CD4-positive, CD25-positive, alpha-beta regulatory T cell (primary cell): ENCODE measurements at regions not wholly inside any gene's neighbourhood (a gene's known extent, or its start where the extent isn't known, plus 50 kb on each side); places are given as distances from the start of the nearest gene placed in this dataset.

Experiments used
- ATAC-seq, 2 donors: fragments of 150-1000 bp; cut with Tn5 transposase; one replicate each; pipeline ENCODE4 v1.10.0; 2021; ENCODE audit warnings: low read depth in 2 of 2, moderate number of reproducible peaks in 2 of 2, moderate library complexity in 1 of 2
- DNase-seq, 3 donors: peaks; one replicate each; pipeline versions ENCODE4 v3.0.0 to v3.0.0-alpha.2; 2012 to 2022; ENCODE audit warnings: mixed read lengths in 1 of 3
- H3K27ac ChIP-seq: one replicate; pipeline ENCODE4 v1.7.0; 2013; ENCODE audit warnings: mild to moderate bottlenecking, low read length; ENCODE audit not compliant: insufficient read depth, poor library complexity, severe bottlenecking
- H3K27me3 ChIP-seq: one replicate; pipeline ENCODE4 v1.7.0; 2013; ENCODE audit warnings: low read length; ENCODE audit not compliant: control insufficient read depth, insufficient read depth
- H3K36me3 ChIP-seq: one replicate; pipeline ENCODE4 v1.7.0; 2013; ENCODE audit warnings: mild to moderate bottlenecking, low read length, moderate library complexity; ENCODE audit not compliant: control insufficient read depth, insufficient read depth
- H3K4me1 ChIP-seq: 2 replicates; pipeline ENCODE4 v1.7.0; 2013; ENCODE audit warnings: mild to moderate bottlenecking, low read length; ENCODE audit not compliant: insufficient read depth, control insufficient read depth, poor library complexity, severe bottlenecking
- H3K4me3 ChIP-seq: one replicate; pipeline ENCODE4 v1.7.0; 2013; ENCODE audit warnings: low read depth, mild to moderate bottlenecking, low read length, moderate library complexity
- H3K9me3 ChIP-seq, 2 experiments: 1 replicate in 1 of 2; 2 replicates in 1 of 2; pipeline ENCODE4 v1.7.0; 2013; ENCODE audit warnings: low read length in 2 of 2, mild to moderate bottlenecking in 1 of 2, moderate library complexity in 1 of 2; ENCODE audit not compliant: control insufficient read depth in 2 of 2
- H3K27ac Mint-ChIP-seq, 3 donors: one replicate each; pipeline ENCODE4 v1.8.0; 2020 to 2022; ENCODE audit warnings: mild to moderate bottlenecking in 3 of 3, mixed read lengths in 3 of 3, moderate library complexity in 2 of 3
- H3K27me3 Mint-ChIP-seq: one replicate; pipeline ENCODE4 v1.8.0; 2022; ENCODE audit warnings: mild to moderate bottlenecking, mixed read lengths
- H3K36me3 Mint-ChIP-seq: one replicate; pipeline ENCODE4 v1.8.0; 2020; ENCODE audit warnings: mixed read lengths
- H3K4me1 Mint-ChIP-seq, 4 donors: one replicate each; pipeline ENCODE4 v1.8.0; 2020 to 2022; ENCODE audit warnings: mixed read lengths in 4 of 4, mild to moderate bottlenecking in 1 of 4
- H3K4me3 Mint-ChIP-seq, 4 donors: one replicate each; pipeline ENCODE4 v1.8.0; 2020 to 2022; ENCODE audit warnings: mild to moderate bottlenecking in 4 of 4, mixed read lengths in 4 of 4, moderate library complexity in 3 of 4
- H3K9me3 Mint-ChIP-seq, 7 donors: one replicate each; pipeline ENCODE4 v1.8.0; 2020 to 2022; ENCODE audit warnings: mixed read lengths in 7 of 7, mild to moderate bottlenecking in 3 of 7, moderate library complexity in 2 of 7

GRCh38 chr4:125986307-125986706 is 671.6 kb downstream of the FAT4 start:
- no peaks in the 10 kb centered on the region for H3K27me3 Mint-ChIP-seq
- Histone ChIP-seq H3K27ac (no peak overlapping the region), H3K4me1 (no peaks in the 10 kb centered on the region), H3K9me3 (no peaks in the 10 kb centered on the region), H3K4me3 (no peak overlapping the region), H3K36me3 (no peaks in the 10 kb centered on the region), H3K27me3 (no peaks in the 10 kb centered on the region)
- DNase-seq (no peak), ATAC-seq (no peak)
- H3K27ac Mint-ChIP-seq = no peak overlapping the region
- H3K4me1 Mint-ChIP-seq = no peaks in the 10 kb centered on the region
- no peak overlapping the region for H3K4me3 Mint-ChIP-seq
- H3K9me3 Mint-ChIP-seq = peaks cover 0 to 11% (median 5%) of the 10 kb centered on the region in 7 donors
- H3K36me3 Mint-ChIP-seq = no peaks in the 10 kb centered on the region

DNA sequence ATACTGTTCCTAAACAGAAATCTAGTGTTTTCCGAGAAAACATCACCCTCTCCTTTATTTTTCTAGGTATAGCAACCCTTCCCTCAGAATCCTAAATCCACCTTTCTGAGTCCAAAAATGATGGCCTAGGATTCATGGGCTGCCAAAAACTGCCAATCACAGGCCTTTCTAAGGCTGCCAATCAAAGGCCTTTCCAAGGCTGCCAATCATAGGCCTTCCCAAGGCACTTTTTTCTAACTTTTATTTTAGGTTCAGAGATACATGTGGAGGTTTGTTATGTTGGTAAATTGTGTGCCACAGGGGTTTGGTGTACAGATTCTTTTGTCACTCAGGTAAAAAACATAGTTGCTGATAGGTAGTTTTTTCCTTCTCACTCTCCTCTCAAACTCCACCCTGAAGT is 673.7 kb downstream of the FAT4 start:
- Mint-ChIP-seq H3K4me3 (no peak overlapping the region), H3K36me3 (no peaks in the 10 kb centered on the region)

DNA sequence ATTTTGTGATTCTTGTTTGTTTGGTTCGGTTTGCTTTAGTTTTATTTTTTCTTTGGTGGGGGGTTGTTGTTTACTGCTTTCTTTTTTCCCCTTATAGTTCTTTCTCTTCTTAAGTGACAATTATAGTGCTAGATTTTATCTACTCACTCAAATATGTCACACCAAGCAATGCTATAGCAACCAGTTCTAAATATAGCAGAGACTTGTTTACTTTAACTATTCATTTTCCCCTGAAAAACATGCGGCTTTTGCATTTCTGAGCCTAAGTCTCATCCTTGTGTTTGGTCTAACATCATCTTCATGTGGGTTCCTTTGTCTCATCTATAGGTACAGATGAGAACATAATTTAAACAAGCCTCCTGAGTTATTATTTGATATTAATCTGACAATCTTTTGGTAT is 676.6 kb downstream of the FAT4 start:
- no peak overlapping the region for H3K27ac ChIP-seq
- Mint-ChIP-seq H3K9me3 (peaks cover 0 to 10% (median 5%) of the 10 kb centered on the region in 7 donors), H3K27me3 (no peaks in the 10 kb centered on the region), H3K36me3 (no peaks in the 10 kb centered on the region), H3K4me1 (no peaks in the 10 kb centered on the region), H3K4me3 (no peak overlapping the region), H3K27ac (no peak overlapping the region)
- ATAC-seq = no peak
- DNase-seq = no peak
- H3K36me3 ChIP-seq = no peaks in the 10 kb centered on the region
- H3K4me1 ChIP-seq = no peaks in the 10 kb centered on the region
- no peaks in the 10 kb centered on the region for H3K27me3 ChIP-seq
- no peak overlapping the region for H3K4me3 ChIP-seq
- no peaks in the 10 kb centered on the region for H3K9me3 ChIP-seq

More for the DNA sequence above, 673.7 kb downstream of the FAT4 start:
- no peak overlapping the region for H3K27ac ChIP-seq
- H3K4me3 ChIP-seq = no peak overlapping the region
- no peaks in the 10 kb centered on the region for H3K9me3 ChIP-seq
- DNase-seq (no peak), ATAC-seq (no peak)
- no peaks in the 10 kb centered on the region for H3K27me3 ChIP-seq
- H3K4me1 ChIP-seq = no peaks in the 10 kb centered on the region
- Mint-ChIP-seq H3K4me1 (no peaks in the 10 kb centered on the region), H3K27me3 (no peaks in the 10 kb centered on the region), H3K27ac (no peak overlapping the region), H3K9me3 (peaks cover 0 to 11% (median 6%) of the 10 kb centered on the region in 7 donors)
- no peaks in the 10 kb centered on the region for H3K36me3 ChIP-seq

DNA sequence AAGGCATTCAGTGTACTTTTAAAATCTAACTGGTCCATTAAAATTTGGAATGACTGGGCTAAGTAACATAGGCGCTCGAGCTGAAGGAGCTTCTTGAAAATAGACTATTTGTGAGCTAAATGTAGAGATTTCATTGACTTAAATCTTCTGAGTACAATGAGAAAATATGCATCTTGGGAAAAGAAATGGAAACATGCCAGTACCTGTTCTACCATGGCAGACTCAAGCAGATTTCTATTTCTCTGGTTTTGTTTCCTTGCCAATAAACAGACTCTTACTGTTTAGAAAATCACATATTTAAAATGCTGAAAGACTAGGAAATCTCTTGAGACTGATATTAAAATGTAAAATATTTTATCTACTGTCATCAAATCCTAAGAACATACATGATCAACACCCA is 678.1 kb downstream of the FAT4 start:
- H3K9me3 ChIP-seq = no peaks in the 10 kb centered on the region
- Mint-ChIP-seq H3K9me3 (peaks cover 0 to 8% (median 4%) of the 10 kb centered on the region in 7 donors), H3K4me3 (no peak overlapping the region), H3K4me1 (no peaks in the 10 kb centered on the region), H3K27me3 (no peaks in the 10 kb centered on the region), H3K36me3 (no peaks in the 10 kb centered on the region), H3K27ac (no peak overlapping the region)
- DNase-seq (no peak), ATAC-seq (no peak)
- no peak overlapping the region for H3K27ac ChIP-seq
- no peaks in the 10 kb centered on the region for H3K27me3 ChIP-seq
- no peaks in the 10 kb centered on the region for H3K36me3 ChIP-seq
- H3K4me1 ChIP-seq = no peaks in the 10 kb centered on the region
- H3K4me3 ChIP-seq = no peak overlapping the region

GRCh38 chr4:125994024-125994423 is 679.3 kb downstream of the FAT4 start:
- H3K4me1 ChIP-seq = no peaks in the 10 kb centered on the region
- no peaks in the 10 kb centered on the region for H3K27me3 Mint-ChIP-seq

DNA sequence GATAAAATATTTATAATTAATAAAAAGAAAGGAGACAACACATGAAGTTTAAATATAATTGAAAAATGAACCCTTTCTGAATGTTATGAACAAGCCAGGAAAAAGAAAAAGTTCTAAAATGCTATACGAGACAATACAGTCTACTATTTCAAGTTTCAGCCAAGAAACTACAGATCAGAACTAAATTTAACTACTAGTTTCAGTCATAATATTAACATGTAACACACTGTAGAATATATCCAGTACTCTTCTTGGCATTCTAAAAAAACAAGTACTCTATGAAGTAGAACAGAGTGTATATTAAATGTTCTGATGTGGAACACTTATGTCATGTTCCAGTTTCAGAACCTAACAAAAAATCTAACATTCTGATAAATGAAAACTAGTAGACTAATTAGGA is 679.7 kb downstream of the FAT4 start:
- H3K4me3 ChIP-seq = no peak overlapping the region
- Mint-ChIP-seq H3K4me1 (no peaks in the 10 kb centered on the region), H3K27ac (no peak overlapping the region), H3K9me3 (peaks cover 0 to 14% (median 1%) of the 10 kb centered on the region in 7 donors), H3K27me3 (no peaks in the 10 kb centered on the region), H3K36me3 (no peaks in the 10 kb centered on the region), H3K4me3 (no peak overlapping the region)
- H3K27me3 ChIP-seq = no peaks in the 10 kb centered on the region
- no peak for ATAC-seq
- H3K36me3 ChIP-seq = no peaks in the 10 kb centered on the region
- no peak for DNase-seq
- H3K27ac ChIP-seq = no peak overlapping the region
- no peaks in the 10 kb centered on the region for H3K9me3 ChIP-seq
- no peaks in the 10 kb centered on the region for H3K4me1 ChIP-seq

More at GRCh38 chr4:125994024-125994423, 679.3 kb downstream of the FAT4 start:
- H3K36me3 Mint-ChIP-seq = no peaks in the 10 kb centered on the region
- H3K4me3 ChIP-seq = no peak overlapping the region
- DNase-seq (no peak), ATAC-seq (no peak)
- H3K9me3 ChIP-seq = no peaks in the 10 kb centered on the region
- H3K4me3 Mint-ChIP-seq = no peak overlapping the region
- H3K27me3 ChIP-seq = no peaks in the 10 kb centered on the region
- peaks cover 0 to 14% (median 4%) of the 10 kb centered on the region in 7 donors for H3K9me3 Mint-ChIP-seq
- H3K4me1 Mint-ChIP-seq = no peaks in the 10 kb centered on the region
- no peaks in the 10 kb centered on the region for H3K36me3 ChIP-seq
- H3K27ac Mint-ChIP-seq = no peak overlapping the region
- no peak overlapping the region for H3K27ac ChIP-seq

GRCh38 chr4:126004941-126005340 is 690.2 kb downstream of the FAT4 start:
- Mint-ChIP-seq H3K36me3 (no peaks in the 10 kb centered on the region), H3K27ac (no peak overlapping the region), H3K9me3 (peaks cover 0 to 17% (median 4%) of the 10 kb centered on the region in 7 donors), H3K4me1 (no peaks in the 10 kb centered on the region), H3K4me3 (no peak overlapping the region), H3K27me3 (no peaks in the 10 kb centered on the region)
- no peaks in the 10 kb centered on the region for H3K9me3 ChIP-seq
- no peaks in the 10 kb centered on the region for H3K4me1 ChIP-seq
- H3K27ac ChIP-seq = no peak overlapping the region
- no peak for DNase-seq
- H3K27me3 ChIP-seq = no peaks in the 10 kb centered on the region
- no peak for ATAC-seq
- no peaks in the 10 kb centered on the region for H3K36me3 ChIP-seq
- no peak overlapping the region for H3K4me3 ChIP-seq

GRCh38 chr4:126007142-126007541 is 692.4 kb downstream of the FAT4 start:
- Histone ChIP-seq H3K27ac (no peak overlapping the region), H3K4me3 (no peak overlapping the region), H3K4me1 (no peaks in the 10 kb centered on the region), H3K27me3 (no peaks in the 10 kb centered on the region), H3K9me3 (no peaks in the 10 kb centered on the region), H3K36me3 (no peaks in the 10 kb centered on the region)
- DNase-seq (no peak), ATAC-seq (no peak)
- no peaks in the 10 kb centered on the region for H3K36me3 Mint-ChIP-seq
- H3K4me3 Mint-ChIP-seq = no peak overlapping the region
- no peak overlapping the region for H3K27ac Mint-ChIP-seq
- H3K27me3 Mint-ChIP-seq = no peaks in the 10 kb centered on the region
- H3K9me3 Mint-ChIP-seq = peaks cover 2 to 26% (median 7%) of the 10 kb centered on the region in 7 donors
- H3K4me1 Mint-ChIP-seq = no peaks in the 10 kb centered on the region
